GM12878 (cell line): ENCODE measurements at regions not wholly inside any gene's neighbourhood (a gene's known extent, or its start where the extent isn't known, plus 50 kb on each side); places are given as distances from the start of the nearest gene placed in this dataset.

ENCODE experiments used
- ATAC-seq: fragments of 200-7000 bp; cut with Tn5 transposase; 3 replicates; pipeline ENCODE4 v1.9.1; 2020; ENCODE audit warnings: mild to moderate bottlenecking, moderate library complexity
- BruUV-seq: library from RNA; stranded (reverse); fragments of 400-500 nt; replicated peaks from 2 replicates; lab custom pipeline; 2021; lab: Mats Ljungman, UMichigan
- CTCF ChIA-PET: fragments of 300-600 bp; sonication (Branson Sonifier 250); formaldehyde crosslinking; extraction: SDS; loops from one replicate; lab custom pipeline; 2021; ENCODE audit warnings: inconsistent platforms; lab: Yijun Ruan, JAX
- POLR2A ChIA-PET: fragments of 350-600 bp; formaldehyde crosslinking; extraction: SDS; loops from one replicate; lab custom pipeline; 2021; ENCODE audit warnings: inconsistent platforms; lab: Charles Lee
- RAD21 ChIA-PET: fragments of 300-600 bp; sonication (Branson Sonifier 250); formaldehyde crosslinking; loops from one replicate; lab custom pipeline; 2023; ENCODE audit warnings: antibody characterized with exemption; ENCODE audit not compliant: unreplicated experiment; lab: Charles Lee
- SMC1A ChIA-PET: fragments of 300-600 bp; sonication (Branson Sonifier 250); formaldehyde crosslinking; loops from one replicate; lab custom pipeline; 2023; ENCODE audit not compliant: unreplicated experiment, uncharacterized antibody; lab: Charles Lee
- DNase-seq: peaks from one replicate; pipeline ENCODE4 v3.0.0-alpha.2; 2011; ENCODE audit warnings: low read depth, low spot score
- FAIRE-seq: peaks from 3 replicates; lab custom pipeline; 2011; peaks lifted over from hg19 to GRCh38; lab: Jason Lieb, UNC
- H2AFZ ChIP-seq: 2 replicates; pipeline ENCODE4 v1.6.0; 2011; ENCODE audit warnings: low read depth, low read length, control low read depth; ENCODE audit not compliant: control insufficient read depth
- H3K27ac ChIP-seq: 2 replicates; pipeline ENCODE4 v1.5.1; 2011; ENCODE audit warnings: control low read depth; ENCODE audit not compliant: control insufficient read depth, insufficient read depth
- H3K27me3 ChIP-seq, 2 experiments: replicated peaks in 1 of 2; 2 replicates each; pipeline versions ENCODE4 v1.6.0 to v1.6.1; 2011; ENCODE audit warnings: low read length in 1 of 2; ENCODE audit not compliant: control insufficient read depth in 2 of 2, insufficient read depth in 2 of 2
- H3K36me3 ChIP-seq, 2 experiments: 2 replicates each; pipeline ENCODE4 v1.5.1; 2011; ENCODE audit warnings: low read length in 1 of 2; ENCODE audit not compliant: control insufficient read depth in 2 of 2, insufficient read depth in 2 of 2
- H3K4me1 ChIP-seq: 2 replicates; pipeline ENCODE4 v1.6.1; 2011; ENCODE audit warnings: mild to moderate bottlenecking, low read length, moderate library complexity, mixed read lengths; ENCODE audit not compliant: control insufficient read depth, insufficient read depth
- H3K4me2 ChIP-seq: 2 replicates; pipeline ENCODE4 v1.6.0; 2011; ENCODE audit warnings: control low read depth; ENCODE audit not compliant: control insufficient read depth, insufficient read depth
- H3K4me3 ChIP-seq: fragments of 200-600 bp; sonication (generic); 2 replicates; pipeline ENCODE4 v1.5.1; 2016
- H3K79me2 ChIP-seq: 2 replicates; pipeline ENCODE4 v1.6.0; 2011; ENCODE audit warnings: low read length; ENCODE audit not compliant: control insufficient read depth, insufficient read depth
- H3K9ac ChIP-seq: 2 replicates; pipeline ENCODE4 v1.8.0; 2011; ENCODE audit warnings: low read length, control low read depth, mixed read lengths; ENCODE audit not compliant: control insufficient read depth, insufficient read depth
- H3K9me3 ChIP-seq: replicated peaks from 3 replicates; pipeline ENCODE4 v1.5.1; 2011; ENCODE audit warnings: mild to moderate bottlenecking, low read length; ENCODE audit not compliant: control insufficient read depth, insufficient read depth
- H4K20me1 ChIP-seq: 2 replicates; pipeline ENCODE4 v1.6.0; 2011; ENCODE audit not compliant: control insufficient read depth, insufficient read depth
- CEBPZ ChIP-seq: fragments of 150-350 bp; IDR thresholded peaks from 2 replicates; pipeline ENCODE4 v1.6.1; 2016; ENCODE audit warnings: low read depth, low read length
- CHD2 ChIP-seq: IDR thresholded peaks from 2 replicates; pipeline ENCODE4 v1.6.1; 2011; ENCODE audit warnings: low read depth, low read length, improper control_type of control experiment, borderline replicate concordance
- E2F4 ChIP-seq: IDR thresholded peaks from 2 replicates; pipeline ENCODE4 v1.6.1; 2012; ENCODE audit warnings: low read depth, low read length, improper control_type of control experiment
- HSF1 ChIP-seq: fragments of 150-350 bp; IDR thresholded peaks from 2 replicates; pipeline ENCODE4 v1.6.1; 2014; ENCODE audit warnings: mild to moderate bottlenecking, low read depth, low read length
- MXI1 ChIP-seq: fragments of 150-350 bp; IDR thresholded peaks from 2 replicates; pipeline ENCODE4 v1.6.1; 2011; ENCODE audit warnings: low read depth, mild to moderate bottlenecking, inconsistent platforms, low read length, improper control_type of control experiment
- POLR2AphosphoS2 ChIP-seq: IDR thresholded peaks from 2 replicates; pipeline ENCODE4 v1.6.1; 2011; ENCODE audit warnings: low read depth, mild to moderate bottlenecking, low read length, improper control_type of control experiment, moderate library complexity
- RB1 ChIP-seq: fragments of 450-650 bp; formaldehyde crosslinking; IDR thresholded peaks from 2 replicates; pipeline ENCODE4 v1.6.1; 2017; ENCODE audit warnings: mild to moderate bottlenecking, borderline replicate concordance
- SREBF1 ChIP-seq: IDR thresholded peaks from 2 replicates; pipeline ENCODE4 v1.6.1; 2012; ENCODE audit warnings: mild to moderate bottlenecking, low read length
- STAT1 ChIP-seq: fragments of 450-650 bp; conservative IDR thresholded peaks from 2 replicates; pipeline ENCODE4 v1.6.1; 2014; ENCODE audit warnings: antibody characterized with exemption, mild to moderate bottlenecking
- TAF1 ChIP-seq: IDR thresholded peaks from 2 replicates; pipeline ENCODE4 v1.6.1; 2011; ENCODE audit warnings: mild to moderate bottlenecking, low read depth, low read length, borderline replicate concordance
- ZSCAN29 ChIP-seq: fragments of 450-650 bp; IDR thresholded peaks from 2 replicates; pipeline ENCODE4 v1.6.1; 2017; ENCODE audit warnings: mild to moderate bottlenecking, moderate library complexity
- WGBS: methylation state at CpG from one replicate; pipeline ENCODE4 v1.1.6; 2016; ENCODE audit warnings: low lambda C conversion rate; ENCODE audit not compliant: insufficient replicate concordance, insufficient coverage; ENCODE audit errors: missing lambda C conversion rate; 5-methylcytosine and 5-hydroxymethylcytosine counted together
- in situ Hi-C: fragments of 300-500 bp; cut with MboI; formaldehyde crosslinking; loops from 9 replicates; pipeline ENCODE4 v1.14.3; 2018; ENCODE audit warnings: mixed read lengths
- intact Hi-C: fragments of 100-400 bp; cut with micrococcal nuclease; formaldehyde crosslinking; loops from one replicate; pipeline ENCODE4 v1.14.2; 2022; ENCODE audit not compliant: unreplicated experiment

- SMC1A ChIA-PET: interaction anchor here (0.5 to 1.1 kb wide), 3 partner anchors 33 to 352 kb away, joined by 3 read pairs; no protein-coding TSS in a partner anchor
- TF ChIP-seq E2F4: no peak
- TF ChIP-seq STAT1: no peak
- TF ChIP-seq CEBPZ: no peak
- no peak for TF ChIP-seq TAF1
- no peak for TF ChIP-seq HSF1
- TF ChIP-seq ZSCAN29: no peak
- TF ChIP-seq POLR2AphosphoS2: no peak
- no peak for TF ChIP-seq SREBF1
- TF ChIP-seq MXI1: no peak
- no peak for TF ChIP-seq CHD2
- no peak for TF ChIP-seq RB1
- FAIRE-seq: no peak
- H4K20me1 ChIP-seq: no peaks in the 10 kb centered on the region
- no peak for ATAC-seq
- no peaks in the 10 kb centered on the region for H3K4me1 ChIP-seq
- in situ Hi-C loops: no loop called here
- RAD21 ChIA-PET: interaction anchor here (0.6 kb wide), 1 partner anchor 96 kb away, joined by 3 read pairs; no protein-coding TSS in a partner anchor
- BruUV-seq: no TSS peak
- H3K79me2 ChIP-seq: no peaks in the 10 kb centered on the region
- H3K36me3 ChIP-seq: no peaks in the 10 kb centered on the region
- H3K9ac ChIP-seq: no peak overlapping the region
- DNase-seq: no peak
- 58% methylated on average over 2 of the region's 2 CpGs for WGBS
- no peaks in the 10 kb centered on the region for H3K9me3 ChIP-seq
- no peaks in the 10 kb centered on the region for H3K27me3 ChIP-seq
- no peak overlapping the region for H2AFZ ChIP-seq
- CTCF ChIA-PET: no interaction called here
- no peak overlapping the region for H3K4me2 ChIP-seq
- no peak overlapping the region for H3K27ac ChIP-seq
- H3K4me3 ChIP-seq: no peak overlapping the region
- POLR2A ChIA-PET: no interaction called here
- intact Hi-C loops: no loop called here
These were observed 515.7 kb upstream of the PROK2 start for GRCh38 chr3:72300621-72301020.
